Left cardiac atrium (tissue), 4 donors: ENCODE measurements at regions not wholly inside any gene's neighbourhood (a gene's known extent, or its start where the extent isn't known, plus 50 kb on each side); places are given as distances from the start of the nearest gene placed in this dataset.

Experiments used
- ATAC-seq, 2 donors: fragments of 200-7000 bp; cut with Tn5 transposase; one replicate each; pipeline ENCODE4 v1.9.1; 2020; ENCODE audit warnings: mild to moderate bottlenecking in 2 of 2, moderate library complexity in 2 of 2
- DNase-seq: peaks from one replicate; pipeline ENCODE4 v3.0.0-alpha.2; 2020
- intact Hi-C, 2 donors: fragments of 100-400 bp; cut with DNase I; formaldehyde crosslinking; loops; one replicate each; pipeline versions ENCODE4 v1.14.1 to v1.15.1; 2022 to 2023
- donor health status: DM: no; HTN: yes; CAD: no.
- donor health status: DM: no; HTN: yes; CAD: no; lungs with severe emphysema.
- donor health status: DM: yes; HTN: yes; CAD: no.
- donor health status: Dilated cardiomyopathy.

- intact Hi-C loops, result no loop called here
These were observed 1022.5 kb upstream of the CHAC2 start for GRCh38 chr2:52745144-52745543.

GRCh38 chr2:52732849-52733395 lies 1034.7 kb upstream of the CHAC2 start:
- ATAC-seq, result no peak
- no peak for DNase-seq
- intact Hi-C loops, result no loop called here

More at GRCh38 chr2:52745144-52745543, 1022.5 kb upstream of the CHAC2 start:
- DNase-seq, result no peak
- ATAC-seq, result no peak

- ATAC-seq (no peak), DNase-seq (no peak)
- intact Hi-C loops, result no loop called here
These were observed 1043.0 kb upstream of the CHAC2 start for GRCh38 chr2:52724585-52724984.

- intact Hi-C loops, result no loop called here
These were observed 1049.8 kb upstream of the CHAC2 start for GRCh38 chr2:52717836-52718235.

GRCh38 chr2:52710810-52711618 lies 1056.6 kb upstream of the CHAC2 start:
- ATAC-seq (no peak), DNase-seq (no peak)
- intact Hi-C loops, result no loop called here

More at GRCh38 chr2:52717836-52718235, 1049.8 kb upstream of the CHAC2 start:
- DNase-seq (no peak), ATAC-seq (no peak)

- DNase-seq, result no peak
- intact Hi-C loops, result no loop called here
- ATAC-seq, result no peak
These were observed 1063.4 kb upstream of the CHAC2 start for GRCh38 chr2:52704251-52704650.

GRCh38 chr2:52703004-52703403 lies 1064.6 kb upstream of the CHAC2 start:
- DNase-seq (no peak), ATAC-seq (no peak)
- intact Hi-C loops, result no loop called here

GRCh38 chr2:52698408-52698807 lies 1069.2 kb upstream of the CHAC2 start:
- DNase-seq (no peak), ATAC-seq (no peak)
- intact Hi-C loops, result no loop called here

GRCh38 chr2:52697690-52698089 lies 1069.9 kb upstream of the CHAC2 start:
- DNase-seq (no peak), ATAC-seq (no peak)
- intact Hi-C loops, result no loop called here

- no peak for DNase-seq
These were observed 1071.9 kb upstream of the CHAC2 start for GRCh38 chr2:52695731-52696130.

GRCh38 chr2:52686935-52687334 lies 1080.7 kb upstream of the CHAC2 start:
- intact Hi-C loops, result no loop called here
- no peak for DNase-seq
- no peak for ATAC-seq

More at GRCh38 chr2:52695731-52696130, 1071.9 kb upstream of the CHAC2 start:
- no peak for ATAC-seq
- intact Hi-C loops, result no loop called here

- intact Hi-C loops, result no loop called here
- no peak for DNase-seq
- ATAC-seq, result no peak
These were observed 1091.5 kb upstream of the CHAC2 start for GRCh38 chr2:52676056-52676455.

- intact Hi-C loops, result no loop called here
- ATAC-seq (no peak), DNase-seq (no peak)
These were observed 1098.9 kb upstream of the CHAC2 start for GRCh38 chr2:52668724-52669123.

GRCh38 chr2:52659546-52659945 lies 1108.1 kb upstream of the CHAC2 start:
- no peak for DNase-seq
- intact Hi-C loops, result no loop called here
- ATAC-seq, result no peak

GRCh38 chr2:52658598-52658997 lies 1109.0 kb upstream of the CHAC2 start:
- peak in 1 of 2 donors; percentile 53 for ATAC-seq
- intact Hi-C loops, result no loop called here
- DNase-seq, result no peak

GRCh38 chr2:52639692-52640091 lies 1127.9 kb upstream of the CHAC2 start:
- intact Hi-C loops, result no loop called here
- DNase-seq, result no peak
- ATAC-seq, result no peak

GRCh38 chr2:52632543-52632942 lies 1135.1 kb upstream of the CHAC2 start:
- no peak for ATAC-seq
- intact Hi-C loops, result no loop called here
- no peak for DNase-seq

GRCh38 chr2:52629944-52630343 lies 1137.7 kb upstream of the CHAC2 start:
- DNase-seq (no peak), ATAC-seq (no peak)
- intact Hi-C loops, result no loop called here

GRCh38 chr2:52629531-52629930 lies 1138.1 kb upstream of the CHAC2 start:
- intact Hi-C loops, result no loop called here
- ATAC-seq (no peak), DNase-seq (no peak)

- no peak for DNase-seq
- ATAC-seq, result no peak
- intact Hi-C loops, result no loop called here
These were observed 1145.3 kb upstream of the CHAC2 start for GRCh38 chr2:52622266-52622665.

GRCh38 chr2:52613064-52613463 lies 1154.5 kb upstream of the CHAC2 start:
- no peak for ATAC-seq
- intact Hi-C loops, result no loop called here
- DNase-seq, result no peak
